ENCODE measurements at regions not wholly inside any gene's neighbourhood (a gene's known extent, or its start where the extent isn't known, plus 50 kb on each side); places are given as distances from the start of the nearest gene placed in this dataset.

DNA sequence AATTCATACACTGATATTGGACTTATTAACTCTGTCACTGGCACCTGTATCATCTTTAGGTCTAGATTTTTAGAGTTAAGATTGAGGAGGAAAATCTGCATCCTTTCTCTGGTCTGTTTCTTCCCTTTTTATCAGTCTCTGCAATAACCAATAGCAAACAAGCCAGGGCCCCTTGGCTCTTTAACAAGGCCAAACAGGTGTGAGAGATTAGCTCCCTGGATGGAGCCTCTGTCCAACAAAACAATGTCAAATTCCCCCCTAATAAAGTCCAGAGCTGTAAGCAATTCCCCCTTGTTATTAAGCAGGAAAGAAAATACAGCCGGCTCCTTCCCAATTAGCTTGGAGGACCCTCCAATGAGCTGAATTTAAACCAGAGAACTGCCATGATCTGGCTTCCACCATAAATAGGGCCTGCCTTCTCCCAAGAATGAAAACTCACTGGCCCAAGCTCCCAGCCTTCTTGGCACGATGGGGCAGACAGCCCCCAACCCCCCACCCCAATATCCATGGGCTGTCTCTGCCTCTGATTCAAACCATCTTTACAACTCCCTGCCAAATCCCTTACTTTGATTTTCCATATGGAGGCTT, 56.1 kb upstream of the SOX9 start:
- CTCF ChIA-PET, result no interaction called here
- intact Hi-C loops (cut with micrococcal nuclease; ENCODE audit: unreplicated experiment), result no loop called here
- Histone ChIP-seq H3K36me3 (ENCODE audit: insufficient read depth, low read length, poor library complexity, severe bottlenecking) (no peaks in the 10 kb centered on the region), H3K9me3 (ENCODE audit: low read depth, low read length, poor library complexity, severe bottlenecking) (no peaks in the 10 kb centered on the region), H3K27me3 (replicated peaks; ENCODE audit: insufficient read depth, low read depth, low read length, poor library complexity) (no peaks in the 10 kb centered on the region), H3K27ac (ENCODE audit: low read depth, low read length, poor library complexity, severe bottlenecking) (no peak overlapping the region), H3K4me1 (ENCODE audit: insufficient read depth, low read length, poor library complexity, severe bottlenecking) (no peaks in the 10 kb centered on the region), H3K4me3 (ENCODE audit: low read depth, low read length, poor library complexity, severe bottlenecking) (no peak overlapping the region)
- no peak for DNase-seq (ENCODE audit: low spot score)
- TF ChIP-seq, protein P1, sequence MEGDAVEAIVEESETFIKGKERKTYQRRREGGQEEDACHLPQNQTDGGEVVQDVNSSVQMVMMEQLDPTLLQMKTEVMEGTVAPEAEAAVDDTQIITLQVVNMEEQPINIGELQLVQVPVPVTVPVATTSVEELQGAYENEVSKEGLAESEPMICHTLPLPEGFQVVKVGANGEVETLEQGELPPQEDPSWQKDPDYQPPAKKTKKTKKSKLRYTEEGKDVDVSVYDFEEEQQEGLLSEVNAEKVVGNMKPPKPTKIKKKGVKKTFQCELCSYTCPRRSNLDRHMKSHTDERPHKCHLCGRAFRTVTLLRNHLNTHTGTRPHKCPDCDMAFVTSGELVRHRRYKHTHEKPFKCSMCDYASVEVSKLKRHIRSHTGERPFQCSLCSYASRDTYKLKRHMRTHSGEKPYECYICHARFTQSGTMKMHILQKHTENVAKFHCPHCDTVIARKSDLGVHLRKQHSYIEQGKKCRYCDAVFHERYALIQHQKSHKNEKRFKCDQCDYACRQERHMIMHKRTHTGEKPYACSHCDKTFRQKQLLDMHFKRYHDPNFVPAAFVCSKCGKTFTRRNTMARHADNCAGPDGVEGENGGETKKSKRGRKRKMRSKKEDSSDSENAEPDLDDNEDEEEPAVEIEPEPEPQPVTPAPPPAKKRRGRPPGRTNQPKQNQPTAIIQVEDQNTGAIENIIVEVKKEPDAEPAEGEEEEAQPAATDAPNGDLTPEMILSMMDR (conservative IDR thresholded peaks at IDR 0.05; ENCODE audit: low read depth, low read length), result no peak
- no peak for TF ChIP-seq EZH2 (IDR thresholded peaks at IDR 0.05; ENCODE audit: borderline replicate concordance, low read depth, low read length, poor library complexity, severe bottlenecking)
- POLR2A ChIA-PET (ENCODE audit: low non-redundant PET), result no interaction called here
- BruUV-seq (replicated peaks), result no TSS peak

DNA sequence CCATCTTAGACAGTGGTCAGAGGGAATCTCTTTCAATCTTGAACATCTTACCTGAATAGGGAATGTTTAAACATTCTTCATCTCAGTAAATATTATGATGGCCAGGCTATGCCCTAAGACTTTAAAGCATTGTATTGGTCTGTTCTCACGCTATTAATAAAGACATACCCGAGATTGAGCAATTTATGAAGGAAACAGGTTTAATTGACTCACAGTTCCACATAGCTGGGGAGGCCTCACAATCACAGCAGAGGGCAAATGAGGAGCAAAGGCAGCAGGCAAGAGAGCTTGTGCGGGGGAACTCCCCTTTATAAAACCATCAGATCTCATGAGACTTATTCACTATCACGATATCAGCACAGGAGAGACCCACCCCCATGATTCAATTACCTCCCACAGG, 55.3 kb upstream of the SOX9 start:
- H3K36me3 ChIP-seq (ENCODE audit: insufficient read depth, low read length, poor library complexity, severe bottlenecking), result no peaks in the 10 kb centered on the region
- H3K4me3 ChIP-seq (ENCODE audit: low read depth, low read length, poor library complexity, severe bottlenecking), result no peak overlapping the region
- TF ChIP-seq EZH2 (IDR thresholded peaks at IDR 0.05; ENCODE audit: borderline replicate concordance, low read depth, low read length, poor library complexity, severe bottlenecking), result no peak
- TF ChIP-seq, protein P1 (conservative IDR thresholded peaks at IDR 0.05; ENCODE audit: low read depth, low read length), result no peak
- H3K27ac ChIP-seq (ENCODE audit: low read depth, low read length, poor library complexity, severe bottlenecking), result no peak overlapping the region
- intact Hi-C loops (cut with micrococcal nuclease; ENCODE audit: unreplicated experiment), result no loop called here
- CTCF ChIA-PET, result no interaction called here
- BruUV-seq (replicated peaks), result no TSS peak
- no peaks in the 10 kb centered on the region for H3K27me3 ChIP-seq (replicated peaks; ENCODE audit: insufficient read depth, low read depth, low read length, poor library complexity)
- no peaks in the 10 kb centered on the region for H3K4me1 ChIP-seq (ENCODE audit: insufficient read depth, low read length, poor library complexity, severe bottlenecking)
- H3K9me3 ChIP-seq (ENCODE audit: low read depth, low read length, poor library complexity, severe bottlenecking), result no peaks in the 10 kb centered on the region
- POLR2A ChIA-PET (ENCODE audit: low non-redundant PET), result no interaction called here
- DNase-seq (ENCODE audit: low spot score), result no peak

- Histone ChIP-seq H3K27ac (ENCODE audit: low read depth, low read length, poor library complexity, severe bottlenecking) (no peak overlapping the region), H3K9me3 (ENCODE audit: low read depth, low read length, poor library complexity, severe bottlenecking) (no peaks in the 10 kb centered on the region), H3K4me3 (ENCODE audit: low read depth, low read length, poor library complexity, severe bottlenecking) (no peak overlapping the region), H3K4me1 (ENCODE audit: insufficient read depth, low read length, poor library complexity, severe bottlenecking) (no peaks in the 10 kb centered on the region), H3K36me3 (ENCODE audit: insufficient read depth, low read length, poor library complexity, severe bottlenecking) (no peaks in the 10 kb centered on the region), H3K27me3 (replicated peaks; ENCODE audit: insufficient read depth, low read depth, low read length, poor library complexity) (no peaks in the 10 kb centered on the region)
- ChIA-PET CTCF (no interaction called here), POLR2A (ENCODE audit: low non-redundant PET) (no interaction called here)
- DNase-seq (ENCODE audit: low spot score), result no peak
- intact Hi-C loops (cut with micrococcal nuclease; ENCODE audit: unreplicated experiment), result no loop called here
- no peak for TF ChIP-seq EZH2 (IDR thresholded peaks at IDR 0.05; ENCODE audit: borderline replicate concordance, low read depth, low read length, poor library complexity, severe bottlenecking)
- TF ChIP-seq, protein P1 (conservative IDR thresholded peaks at IDR 0.05; ENCODE audit: low read depth, low read length), result no peak
- BruUV-seq (replicated peaks), result no TSS peak
These were observed 52.2 kb upstream of the SOX9 start for GRCh38 chr17:72068643-72069042.
